NCI-H748 treated with DMSO at 0.1 percent for 48 hours (cell line): ENCODE measurements at regions not wholly inside any gene's neighbourhood (a gene's known extent, or its start where the extent isn't known, plus 50 kb on each side); places are given as distances from the start of the nearest gene placed in this dataset.
"Not testable (repeated sequence)": the region's sequence is repeated elsewhere in the genome, so short reads cannot be mapped to it uniquely, and the experiment has no call there.

Source experiments
- DNase-seq: peaks from one replicate; lab custom pipeline; 2025; lab: John Stamatoyannopoulos, UW

DNA sequence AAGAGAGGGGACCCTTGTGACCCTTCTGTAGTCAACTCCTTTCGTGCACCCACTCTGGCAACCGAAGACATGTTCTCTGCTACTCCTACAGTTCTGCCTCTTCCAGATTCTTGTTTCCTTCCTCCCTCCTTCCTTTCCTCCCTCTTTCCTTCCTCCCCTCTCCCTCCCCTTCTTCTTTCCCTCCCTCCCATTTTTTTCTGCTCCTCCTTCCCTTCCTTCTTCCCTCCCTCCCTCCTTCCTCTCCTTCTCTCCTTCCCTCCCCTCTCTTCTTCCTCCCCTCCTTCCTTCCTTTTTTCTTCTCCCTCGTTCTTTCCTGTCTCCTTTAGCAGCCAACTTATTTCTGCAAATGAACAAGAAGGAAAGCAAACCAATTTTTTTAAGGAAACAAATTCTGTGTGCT, 111.5 kb downstream of the NPTX2 start:
- DNase-seq, result no peak

DNA sequence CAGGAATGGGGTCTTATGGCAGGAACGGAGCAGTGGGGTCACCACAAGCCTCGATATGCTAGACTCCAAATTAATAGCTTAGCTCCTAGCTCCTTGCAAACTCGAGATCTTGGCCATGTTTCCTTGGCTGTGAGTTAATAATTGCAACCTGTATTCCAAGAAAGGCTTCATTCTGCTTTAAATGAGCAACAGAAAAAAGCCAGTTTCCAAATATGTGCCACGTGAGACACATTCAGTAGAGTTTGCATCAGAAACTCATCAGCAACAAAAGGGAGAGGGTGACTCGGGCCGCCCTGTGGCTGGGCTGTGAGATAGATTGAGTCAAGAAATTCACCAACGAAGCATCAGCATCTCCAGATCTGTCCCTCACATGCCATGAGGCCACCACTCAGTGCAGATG, 112.0 kb downstream of the NPTX2 start:
- DNase-seq, result no peak

DNA sequence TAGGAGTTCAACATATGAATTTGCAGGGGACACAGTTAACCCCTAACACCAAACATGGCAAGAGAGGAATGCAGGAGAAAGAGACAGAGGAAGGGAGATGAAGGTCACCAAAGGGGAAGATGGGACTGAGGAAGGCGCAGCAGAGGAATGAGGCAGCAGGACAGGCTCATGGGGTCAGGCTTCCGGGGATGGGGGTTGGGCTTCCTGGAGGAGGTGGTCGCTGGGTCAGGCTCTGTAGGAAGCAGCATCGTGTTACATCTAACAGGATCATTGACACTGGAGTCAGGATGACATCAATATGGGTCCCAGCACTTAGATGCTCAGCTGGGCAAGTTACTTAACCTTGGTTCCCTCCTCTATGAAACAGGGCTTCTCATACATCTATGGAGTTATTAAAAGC, 113.2 kb downstream of the NPTX2 start:
- DNase-seq, result no peak

DNA sequence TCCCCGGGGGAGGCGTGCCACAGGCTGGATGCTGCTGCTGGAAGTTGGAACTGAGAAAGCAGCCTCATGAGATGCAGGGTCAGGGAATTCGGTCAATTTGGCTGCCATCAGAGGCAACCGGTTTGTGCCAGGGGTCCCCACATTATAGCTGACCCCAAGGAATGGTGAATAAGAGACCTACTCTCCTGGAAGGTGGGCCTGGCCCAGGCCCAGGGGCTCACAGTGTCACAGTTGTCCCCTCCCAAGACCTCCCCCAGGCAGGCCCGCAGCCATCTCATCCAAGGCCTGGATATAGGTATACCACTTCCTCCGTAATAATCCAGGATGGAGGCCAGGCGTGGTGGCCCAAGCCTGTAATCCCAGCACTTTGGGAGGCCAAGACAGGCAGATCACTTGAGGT, 114.6 kb downstream of the NPTX2 start:
- no peak for DNase-seq

DNA sequence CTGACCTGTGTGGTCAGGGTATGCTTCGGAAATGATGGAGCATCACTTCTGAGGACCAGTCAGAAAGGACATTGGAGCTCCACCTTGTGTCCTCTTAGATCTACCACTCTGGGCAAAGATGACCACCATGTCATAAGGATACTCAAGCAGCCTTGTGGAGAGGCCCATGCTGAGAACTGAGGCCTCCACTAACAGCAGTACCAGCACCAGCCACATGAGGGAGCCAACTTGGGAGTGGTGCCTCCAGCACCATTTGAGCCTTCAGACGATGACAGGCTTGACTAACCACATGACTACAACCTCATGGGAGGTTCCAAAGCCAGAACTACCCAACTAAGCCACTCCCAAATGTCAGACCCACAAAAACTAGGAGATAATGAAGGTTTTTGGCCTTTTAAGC, 116.0 kb downstream of the NPTX2 start:
- peak; percentile 28 for DNase-seq

DNA sequence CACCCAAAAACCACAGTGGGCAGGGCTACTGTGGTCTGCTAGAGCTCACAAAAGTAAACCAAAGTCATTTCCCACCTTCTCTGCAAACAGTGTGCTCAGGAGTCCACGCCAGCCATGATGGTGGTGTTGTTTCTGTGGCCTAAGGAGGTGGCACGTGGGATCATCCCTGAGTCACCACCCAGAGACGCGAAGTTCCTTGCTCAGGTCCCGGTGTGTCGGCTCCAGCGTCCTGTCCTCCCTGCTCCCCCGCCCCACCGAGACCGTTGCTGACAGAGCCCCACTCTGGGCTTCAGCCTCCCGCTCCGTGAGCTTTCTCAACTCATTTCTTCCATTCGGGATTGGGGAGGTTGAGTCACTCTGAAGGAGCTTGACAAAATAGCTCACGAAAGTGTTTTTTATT, 118.7 kb downstream of the NPTX2 start:
- no peak for DNase-seq

DNA sequence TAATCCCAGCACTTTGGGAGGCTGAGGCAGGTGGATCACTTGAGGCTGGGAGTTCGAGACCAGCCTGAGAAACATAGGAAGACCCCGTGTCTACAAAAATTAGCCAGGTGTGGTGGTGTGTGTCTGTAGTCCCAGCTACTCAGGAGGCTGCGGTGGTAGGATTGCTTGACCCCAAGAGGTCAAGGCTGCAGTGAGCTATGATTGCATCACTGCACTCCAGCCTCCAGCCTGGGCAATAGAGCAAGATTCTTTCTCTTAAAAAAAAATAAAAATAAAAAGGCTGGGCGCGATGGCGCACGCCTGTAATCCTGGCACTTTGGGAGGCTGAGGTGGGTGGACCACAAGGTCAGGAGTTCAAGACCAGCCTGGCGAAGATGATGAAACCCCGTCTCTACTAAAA, 119.4 kb downstream of the NPTX2 start:
- DNase-seq, result not testable (repeated sequence)

DNA sequence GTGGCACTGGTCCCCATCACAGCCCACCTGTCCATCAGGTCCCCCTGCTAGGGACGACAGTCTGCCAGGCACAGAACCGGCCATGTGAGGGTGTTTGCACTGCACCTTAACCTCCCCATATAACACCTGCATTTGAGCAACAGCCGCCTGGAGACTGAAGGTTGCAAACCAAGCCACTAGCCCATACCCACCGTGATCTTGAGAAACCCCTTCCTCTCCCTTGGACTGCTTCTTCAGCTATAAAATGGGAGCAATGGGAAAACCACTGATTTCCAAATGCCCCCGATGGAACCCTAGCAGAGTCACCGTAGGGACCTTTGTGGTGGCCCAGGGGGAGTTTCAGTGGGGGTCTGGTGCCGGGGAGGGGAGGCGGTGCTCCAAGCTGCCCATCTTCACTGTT, 120.1 kb downstream of the NPTX2 start:
- DNase-seq, result no peak

DNA sequence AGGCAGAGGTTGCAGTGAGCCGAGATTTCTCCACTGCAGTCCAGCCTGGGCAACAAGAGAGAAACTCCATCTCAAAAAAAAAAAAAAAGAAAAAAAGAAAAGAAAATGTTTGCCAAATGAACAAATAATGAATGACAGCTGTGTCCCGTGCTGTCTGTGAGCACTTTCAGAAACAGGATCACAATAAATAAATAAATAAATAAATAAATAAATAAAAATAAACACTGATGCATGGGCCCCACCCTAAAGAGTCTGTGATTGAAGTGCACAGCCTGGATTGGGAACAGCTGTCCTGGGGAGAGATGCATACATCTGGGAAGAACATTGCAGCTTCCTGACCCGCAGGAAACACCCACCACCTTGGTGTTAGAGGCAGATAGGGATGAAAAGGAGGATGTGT, 123.6 kb downstream of the NPTX2 start:
- no peak for DNase-seq

DNA sequence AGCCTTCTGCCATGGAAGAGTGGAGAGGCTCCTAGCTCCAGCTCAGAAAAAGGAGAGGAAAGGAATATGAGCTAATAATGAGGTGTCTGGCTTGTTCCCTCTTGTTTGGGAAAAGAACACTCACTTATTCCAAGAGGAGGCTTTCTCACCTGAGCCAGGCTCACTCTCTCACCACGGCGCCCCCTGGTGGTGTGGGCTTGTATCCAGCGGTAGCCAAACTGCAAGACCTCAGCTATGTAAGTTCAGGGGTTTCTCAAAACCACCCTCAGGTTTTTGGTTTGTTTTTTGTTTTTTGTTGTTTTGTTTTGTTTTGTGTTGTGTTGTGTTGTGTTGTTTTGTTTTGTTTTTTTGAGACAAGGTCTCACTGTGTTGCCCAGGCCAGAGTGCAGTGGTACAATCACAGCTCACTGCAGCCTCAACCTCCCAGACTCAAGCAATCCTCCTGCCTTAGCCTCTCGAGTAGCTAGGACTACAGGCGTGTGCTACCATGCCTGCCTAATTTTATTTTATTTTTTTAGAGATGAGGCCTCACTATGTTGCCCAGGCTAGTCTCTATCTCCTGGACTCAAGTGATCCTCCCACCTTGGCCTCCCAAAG, 124.0 kb downstream of the TMEM130 start:
- DNase-seq, result peak; percentile 9

DNA sequence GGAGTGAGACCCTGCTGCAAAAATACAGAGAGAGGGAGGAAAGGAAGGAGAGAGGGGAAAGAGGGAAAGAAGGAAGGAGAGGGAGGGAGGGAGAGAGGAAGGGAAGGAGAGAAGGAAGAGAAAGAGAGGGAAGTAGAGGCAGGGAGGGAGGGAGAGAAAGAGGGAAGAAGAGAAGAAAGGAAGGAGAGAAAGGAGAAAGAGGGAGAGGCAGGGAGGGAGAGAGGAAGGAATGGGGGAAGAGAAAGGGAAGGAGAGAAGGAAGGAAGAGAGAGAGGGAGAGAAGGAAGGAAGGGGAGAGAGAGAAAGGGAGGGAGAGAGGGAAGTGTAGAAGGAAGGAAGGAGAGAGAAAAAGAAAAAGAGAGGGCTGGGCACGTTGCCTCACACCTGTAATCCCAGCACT, 121.7 kb downstream of the TMEM130 start:
- no peak for DNase-seq

DNA sequence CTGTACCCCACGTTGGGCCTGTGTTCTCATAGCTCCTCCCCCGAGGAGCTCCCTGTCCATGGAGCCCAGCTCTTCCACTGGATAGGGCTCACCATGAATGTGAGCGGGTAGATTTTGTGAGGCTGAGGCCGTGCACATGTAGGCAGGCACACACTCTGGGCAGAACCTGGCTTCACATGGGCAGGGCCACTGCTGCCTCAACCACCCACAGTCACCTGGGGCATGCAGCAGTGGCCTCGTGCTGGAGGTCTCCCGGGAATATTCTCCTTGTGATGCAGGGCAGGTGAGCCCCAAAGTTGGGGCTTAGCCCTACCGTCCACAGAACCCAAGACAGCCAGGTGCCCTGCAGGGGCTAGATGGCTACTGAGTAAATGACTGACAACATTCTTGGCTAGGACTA, 116.6 kb downstream of the TMEM130 start:
- DNase-seq, result no peak

DNA sequence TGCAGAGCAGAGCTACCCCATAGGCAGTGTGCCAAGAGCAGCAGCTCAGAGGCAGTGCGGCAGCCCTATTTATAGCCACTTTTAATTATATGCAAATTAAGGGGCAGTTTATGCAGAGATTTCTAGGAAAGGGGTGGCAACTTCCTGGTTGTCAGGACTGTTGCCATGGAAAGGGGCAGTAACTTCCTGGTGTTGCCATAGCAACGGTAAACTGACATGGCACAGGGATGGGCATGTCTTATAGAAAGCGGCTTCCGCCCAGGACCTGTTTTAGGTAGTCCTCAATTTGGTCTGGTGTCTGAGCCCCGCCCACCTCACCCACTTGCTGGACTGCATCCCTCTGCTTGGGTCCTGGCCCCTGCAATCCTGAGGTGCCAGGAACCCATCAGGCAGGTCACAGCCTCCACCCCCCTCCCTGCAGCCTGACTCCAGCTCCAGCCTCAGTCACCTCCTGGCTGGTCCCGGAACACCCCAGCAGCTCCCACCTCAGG, 115.8 kb downstream of the TMEM130 start:
- no peak for DNase-seq

DNA sequence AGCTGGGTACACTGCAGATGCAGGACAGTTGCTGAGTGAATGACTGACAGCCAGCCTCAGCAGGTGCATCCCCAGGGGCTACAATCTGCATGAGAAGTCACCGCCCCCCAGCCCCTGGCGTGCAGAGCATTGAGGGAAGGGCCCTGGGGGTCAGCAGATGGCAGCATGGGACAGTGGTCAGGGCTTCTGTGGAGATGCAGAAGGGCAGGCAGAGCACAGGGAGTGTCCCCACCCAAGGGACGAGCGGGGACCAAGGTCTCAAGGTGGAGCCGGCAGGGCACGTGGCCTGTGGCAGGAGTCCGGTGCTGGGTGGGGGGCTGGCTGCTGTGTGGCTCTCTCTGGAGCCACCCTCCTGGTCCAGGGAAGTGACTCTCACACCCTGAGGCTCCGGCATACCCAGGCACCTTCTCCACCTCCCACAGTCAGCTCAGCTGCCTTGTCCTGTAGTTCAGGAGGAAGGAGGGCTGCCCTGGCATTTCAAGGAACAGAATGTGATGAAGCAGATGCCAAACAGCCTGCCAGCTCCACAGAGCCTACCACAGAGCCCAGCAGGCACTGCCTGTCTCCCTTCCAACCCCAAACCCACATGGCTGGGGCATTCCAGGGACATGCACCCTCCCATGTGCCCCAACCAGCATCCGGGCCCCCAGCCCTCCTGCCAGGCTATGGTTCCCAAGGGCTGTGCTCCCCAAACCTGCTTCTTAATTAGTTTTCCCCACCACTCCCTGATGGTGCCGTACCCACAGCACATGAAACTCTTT, 114.5 kb downstream of the TMEM130 start:
- no peak for DNase-seq

DNA sequence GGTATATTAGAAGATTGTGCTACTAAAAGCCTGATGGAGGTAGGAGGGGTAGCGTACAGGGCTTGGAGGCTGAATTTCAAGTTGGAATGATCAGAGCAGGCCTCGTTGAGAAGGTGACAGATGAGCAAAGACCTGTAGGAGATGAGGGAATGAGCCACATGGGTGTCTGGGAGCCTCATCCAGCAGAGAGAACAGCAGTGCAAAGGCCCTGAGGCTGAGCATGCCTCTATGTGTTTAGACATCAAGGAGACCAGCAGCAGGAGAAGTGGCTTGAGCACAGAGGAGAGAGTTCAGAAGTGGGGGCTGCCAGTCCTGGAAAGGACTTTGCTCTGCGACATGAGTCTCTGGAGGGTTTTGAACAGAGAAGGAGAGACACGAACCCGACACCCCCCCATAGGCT, 111.7 kb downstream of the TMEM130 start:
- no peak for DNase-seq

DNA sequence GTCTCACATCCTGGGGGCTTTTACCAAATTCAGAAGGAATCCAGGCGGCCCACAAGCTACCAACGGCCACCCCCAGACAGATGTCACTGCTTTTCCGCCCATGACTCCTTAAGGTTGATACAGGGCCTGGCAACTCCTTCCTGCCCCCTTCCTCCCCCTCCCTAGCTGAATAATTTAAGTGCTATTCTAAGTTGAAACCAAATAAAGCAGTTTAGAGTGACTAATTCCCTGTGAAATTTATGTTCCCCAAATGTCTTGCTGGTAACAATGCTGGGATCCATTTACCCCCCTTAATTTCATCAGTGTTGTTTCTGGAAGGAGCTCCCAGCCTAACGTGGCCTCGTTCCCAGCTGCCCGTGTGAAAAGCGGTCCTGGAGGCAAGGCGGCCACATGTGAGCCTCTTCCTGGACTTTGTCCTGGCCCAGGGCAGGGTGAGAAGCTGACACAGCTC, 109.6 kb downstream of the TMEM130 start:
- no peak for DNase-seq

DNA sequence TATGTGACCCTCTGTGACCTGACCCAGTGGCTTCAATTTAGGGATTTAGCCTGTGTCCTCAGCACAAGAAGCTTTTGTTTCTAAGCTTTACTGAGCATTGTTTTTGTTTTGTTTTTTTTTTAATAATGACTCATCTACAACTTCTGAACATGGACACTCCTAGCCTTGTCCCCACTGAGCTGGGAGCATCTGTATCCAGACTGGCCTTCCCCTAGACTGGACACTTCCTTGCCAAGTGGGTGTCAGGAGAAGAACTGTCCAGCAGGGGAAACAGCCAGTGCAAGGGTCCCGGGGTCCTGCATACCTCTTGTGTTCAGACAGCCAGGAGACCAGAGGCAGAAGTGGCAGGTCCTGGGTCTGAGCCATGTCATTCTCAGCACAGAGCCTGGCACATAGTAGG, 108.6 kb downstream of the TMEM130 start:
- no peak for DNase-seq

DNA sequence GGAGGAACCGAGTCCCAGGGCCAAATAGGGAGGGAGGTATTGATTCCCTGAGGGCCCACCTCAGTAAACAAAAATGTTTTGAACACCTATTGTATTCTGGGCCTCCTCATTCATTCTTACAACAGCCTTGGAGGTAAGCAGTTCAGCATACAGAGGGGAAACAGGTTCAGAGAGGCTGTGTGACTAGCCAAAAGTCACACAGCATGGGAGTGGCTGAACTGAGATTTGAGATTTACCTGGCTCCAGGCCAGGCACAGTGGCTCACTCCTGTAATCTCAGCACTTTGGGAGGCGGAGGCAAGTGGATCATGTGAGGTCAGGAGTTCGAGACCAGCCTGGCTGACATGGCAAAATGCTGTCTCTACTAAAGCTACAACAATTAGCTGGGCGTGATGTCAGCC, 107.2 kb downstream of the TMEM130 start:
- DNase-seq, result no peak

DNA sequence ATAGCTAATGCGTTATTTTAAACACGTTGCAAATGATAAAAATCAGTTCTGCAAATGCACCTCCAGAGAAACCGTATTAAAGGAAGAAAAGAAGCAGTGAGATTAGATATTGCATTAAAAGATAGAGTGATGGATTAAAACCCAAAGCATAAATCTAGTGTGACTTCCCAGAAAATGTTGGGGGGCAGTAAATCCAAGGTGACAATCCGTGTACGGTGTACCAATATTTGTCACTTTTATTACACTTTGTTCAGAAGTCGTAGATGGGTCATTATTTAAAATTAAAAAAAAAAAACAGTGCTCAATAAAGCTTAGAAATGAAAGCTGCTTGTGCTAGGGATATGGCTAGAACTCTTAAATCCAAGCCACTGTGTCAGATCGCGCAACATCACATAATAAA, 106.4 kb downstream of the TMEM130 start:
- no peak for DNase-seq

DNA sequence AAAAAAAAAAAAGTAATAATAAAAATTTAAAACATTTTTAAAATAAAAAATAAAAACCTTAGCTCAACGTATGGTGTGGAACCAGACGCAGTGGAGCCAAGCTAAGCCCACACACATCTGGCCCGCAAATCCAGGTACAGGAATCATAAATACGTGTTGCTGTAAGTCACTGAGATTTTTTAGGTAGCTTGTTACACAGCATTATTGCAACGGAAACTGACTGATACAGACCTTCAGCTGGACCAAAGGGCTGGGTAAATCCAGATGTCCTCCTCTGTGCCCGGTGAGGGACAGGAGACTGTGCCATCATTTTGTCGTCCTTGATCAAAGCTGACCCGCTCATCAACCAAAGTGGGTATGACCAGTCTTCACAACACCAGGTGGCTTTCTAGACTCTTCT, 104.9 kb downstream of the TMEM130 start:
- DNase-seq, result no peak

DNA sequence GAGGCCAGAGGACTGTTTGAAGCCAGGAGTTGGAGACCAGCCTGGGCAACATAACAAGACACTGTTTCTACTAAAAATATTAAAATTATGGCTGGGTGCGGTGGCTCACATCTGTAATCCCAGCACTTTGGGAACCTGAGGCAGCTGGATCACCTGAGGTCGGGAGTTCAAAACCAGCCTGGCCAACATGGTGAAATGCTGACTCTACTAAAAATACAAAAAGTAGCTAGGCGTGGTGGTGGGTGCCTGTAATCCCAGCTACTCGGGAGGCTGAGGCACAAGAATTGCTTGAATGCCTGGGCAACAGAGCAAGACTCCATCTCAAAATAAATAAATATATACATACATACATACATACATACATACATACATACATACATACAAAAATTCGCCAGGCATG, 99.7 kb downstream of the TMEM130 start:
- DNase-seq, result not testable (repeated sequence)

DNA sequence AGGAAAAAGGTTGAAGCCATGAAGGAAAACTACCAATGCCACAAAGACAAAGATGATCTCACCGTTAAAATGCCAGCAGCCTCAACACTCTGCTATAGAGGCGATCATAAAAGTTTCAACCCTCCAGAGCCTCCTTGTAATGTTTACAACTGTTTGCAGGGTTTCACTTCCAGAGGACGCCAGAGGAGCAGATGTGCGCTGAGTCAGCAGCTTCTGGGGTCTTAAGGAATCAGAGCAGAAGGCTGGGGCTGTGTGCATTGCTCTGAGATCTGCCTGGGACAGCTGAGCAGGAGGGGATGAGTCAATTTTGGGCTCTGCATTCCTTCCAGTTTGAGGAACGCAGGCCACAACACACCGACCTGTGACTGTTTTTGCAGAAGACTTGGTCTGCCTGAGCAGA, 98.3 kb downstream of the TMEM130 start:
- DNase-seq, result no peak

DNA sequence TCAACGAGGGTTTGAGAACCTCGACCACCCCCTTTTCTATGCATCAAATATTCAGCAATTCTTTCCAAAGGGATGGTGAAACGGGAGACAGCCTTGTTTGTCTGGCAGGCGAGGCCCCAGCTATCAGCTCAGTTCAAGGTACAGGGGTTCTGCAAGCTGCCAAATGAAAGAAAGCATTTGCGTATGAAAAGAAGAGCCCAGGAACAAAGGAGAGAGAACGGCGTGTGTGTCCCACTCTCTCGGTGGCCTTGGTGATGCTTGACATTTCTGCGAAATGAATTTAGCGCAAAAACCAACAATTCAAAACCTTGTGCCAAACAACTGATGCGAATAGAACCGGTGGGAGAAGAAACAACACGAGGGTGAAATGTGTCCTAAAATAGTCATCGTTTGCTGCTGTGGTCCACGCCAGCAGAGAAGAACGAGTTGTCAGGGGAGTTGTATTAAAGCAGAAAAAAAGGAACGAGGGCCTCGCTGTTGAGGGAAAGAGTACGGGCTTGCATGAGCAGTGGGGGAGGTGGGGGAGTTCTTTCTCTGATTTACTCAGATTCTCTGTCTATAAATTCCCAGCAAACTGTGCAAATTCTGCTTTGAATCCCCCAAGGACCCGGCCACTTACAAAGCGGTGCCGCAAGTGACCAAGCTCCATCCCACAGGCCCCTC, 97.7 kb downstream of the TMEM130 start:
- DNase-seq, result no peak
